GM06990 (cell line): ENCODE measurements at regions not wholly inside any gene's neighbourhood (a gene's known extent, or its start where the extent isn't known, plus 50 kb on each side); places are given as distances from the start of the nearest gene placed in this dataset.

Experiments used
- DNase-seq: peaks from one replicate; pipeline ENCODE4 v3.0.0-alpha.2; 2011; ENCODE audit not compliant: insufficient read length; ENCODE audit errors: extremely low read depth
- H3K27me3 ChIP-seq: replicated peaks from 2 replicates; pipeline ENCODE4 v1.6.0; 2011; ENCODE audit warnings: low read length; ENCODE audit not compliant: control insufficient read depth, insufficient read depth
- H3K36me3 ChIP-seq: 2 replicates; pipeline ENCODE4 v1.5.1; 2011; ENCODE audit warnings: low read length; ENCODE audit not compliant: control insufficient read depth, insufficient read depth
- H3K4me3 ChIP-seq: replicated peaks from 2 replicates; pipeline ENCODE4 v1.5.1; 2011; ENCODE audit warnings: low read depth, mild to moderate bottlenecking, control low read depth, low read length
- TF ChIP-seq, protein P1 (sequence below): IDR thresholded peaks from 2 replicates; pipeline ENCODE4 v1.5.1; 2011; ENCODE audit warnings: low read length, control low read depth, mild to moderate bottlenecking, inconsistent platforms; ENCODE audit not compliant: insufficient read depth, poor library complexity, severe bottlenecking

- no peaks in the 10 kb centered on the region for H3K27me3 ChIP-seq
- no peak overlapping the region for H3K4me3 ChIP-seq
- no peaks in the 10 kb centered on the region for H3K36me3 ChIP-seq
- no peak for DNase-seq
- TF ChIP-seq, protein P1, sequence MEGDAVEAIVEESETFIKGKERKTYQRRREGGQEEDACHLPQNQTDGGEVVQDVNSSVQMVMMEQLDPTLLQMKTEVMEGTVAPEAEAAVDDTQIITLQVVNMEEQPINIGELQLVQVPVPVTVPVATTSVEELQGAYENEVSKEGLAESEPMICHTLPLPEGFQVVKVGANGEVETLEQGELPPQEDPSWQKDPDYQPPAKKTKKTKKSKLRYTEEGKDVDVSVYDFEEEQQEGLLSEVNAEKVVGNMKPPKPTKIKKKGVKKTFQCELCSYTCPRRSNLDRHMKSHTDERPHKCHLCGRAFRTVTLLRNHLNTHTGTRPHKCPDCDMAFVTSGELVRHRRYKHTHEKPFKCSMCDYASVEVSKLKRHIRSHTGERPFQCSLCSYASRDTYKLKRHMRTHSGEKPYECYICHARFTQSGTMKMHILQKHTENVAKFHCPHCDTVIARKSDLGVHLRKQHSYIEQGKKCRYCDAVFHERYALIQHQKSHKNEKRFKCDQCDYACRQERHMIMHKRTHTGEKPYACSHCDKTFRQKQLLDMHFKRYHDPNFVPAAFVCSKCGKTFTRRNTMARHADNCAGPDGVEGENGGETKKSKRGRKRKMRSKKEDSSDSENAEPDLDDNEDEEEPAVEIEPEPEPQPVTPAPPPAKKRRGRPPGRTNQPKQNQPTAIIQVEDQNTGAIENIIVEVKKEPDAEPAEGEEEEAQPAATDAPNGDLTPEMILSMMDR = no peak
Observed at GRCh38 chrX:25296850-25297249, 281.1 kb upstream of the ARX start.

GRCh38 chrX:25295466-25295865, 279.7 kb upstream of the ARX start:
- H3K36me3 ChIP-seq = no peaks in the 10 kb centered on the region
- H3K4me3 ChIP-seq = no peak overlapping the region
- H3K27me3 ChIP-seq = no peaks in the 10 kb centered on the region
- no peak for DNase-seq
- TF ChIP-seq, protein P1 = no peak

GRCh38 chrX:25290132-25290531, 274.4 kb upstream of the ARX start:
- DNase-seq = no peak
- TF ChIP-seq, protein P1 = no peak
- Histone ChIP-seq H3K4me3 (no peak overlapping the region), H3K36me3 (no peaks in the 10 kb centered on the region), H3K27me3 (no peaks in the 10 kb centered on the region)

GRCh38 chrX:25288676-25289075, 272.9 kb upstream of the ARX start:
- TF ChIP-seq, protein P1 = no peak
- no peaks in the 10 kb centered on the region for H3K36me3 ChIP-seq
- no peak overlapping the region for H3K4me3 ChIP-seq
- H3K27me3 ChIP-seq = no peaks in the 10 kb centered on the region
- DNase-seq = no peak

- no peak overlapping the region for H3K4me3 ChIP-seq
- H3K27me3 ChIP-seq = no peaks in the 10 kb centered on the region
- TF ChIP-seq, protein P1 = no peak
- H3K36me3 ChIP-seq = no peaks in the 10 kb centered on the region
- DNase-seq = no peak
Observed at GRCh38 chrX:25287521-25287920, 271.8 kb upstream of the ARX start.

GRCh38 chrX:25285598-25285997, 269.8 kb upstream of the ARX start:
- Histone ChIP-seq H3K27me3 (no peaks in the 10 kb centered on the region), H3K36me3 (no peaks in the 10 kb centered on the region), H3K4me3 (no peak overlapping the region)
- TF ChIP-seq, protein P1 = no peak
- no peak for DNase-seq
